GM04503 (cell line): ENCODE measurements at regions not wholly inside any gene's neighbourhood (a gene's known extent, or its start where the extent isn't known, plus 50 kb on each side); places are given as distances from the start of the nearest gene placed in this dataset.
"Not testable (repeated sequence)": the region's sequence is repeated elsewhere in the genome, so short reads cannot be mapped to it uniquely, and the experiment has no call there.

ENCODE experiments used
- DNase-seq: peaks from one replicate; pipeline ENCODE4 v3.0.0-alpha.2; 2012; ENCODE audit warnings: low read depth

- DNase-seq = no peak
Observed at GRCh38 chr13:46498650-46499049, 54.3 kb upstream of the LRCH1 start.

GRCh38 chr13:46496086-46496485 lies 56.9 kb upstream of the LRCH1 start:
- DNase-seq = no peak

- no peak for DNase-seq
Observed at GRCh38 chr13:46495651-46496050, 57.3 kb upstream of the LRCH1 start.

GRCh38 chr13:46495066-46495465 lies 57.9 kb upstream of the LRCH1 start:
- no peak for DNase-seq

GRCh38 chr13:46492946-46493345 lies 60.0 kb upstream of the LRCH1 start:
- DNase-seq = no peak

GRCh38 chr13:46491641-46492040 lies 61.3 kb upstream of the LRCH1 start:
- DNase-seq = no peak

GRCh38 chr13:46490713-46491112 lies 62.3 kb upstream of the LRCH1 start:
- DNase-seq = not testable (repeated sequence)

GRCh38 chr13:46490129-46490528 lies 62.8 kb upstream of the LRCH1 start:
- no peak for DNase-seq

GRCh38 chr13:46489586-46490023 lies 63.4 kb upstream of the LRCH1 start:
- DNase-seq = peak; percentile 80

GRCh38 chr13:46487748-46488147 lies 65.2 kb upstream of the LRCH1 start:
- no peak for DNase-seq

- DNase-seq = no peak
Observed at GRCh38 chr13:46486270-46486669, 66.7 kb upstream of the LRCH1 start.

GRCh38 chr13:46484561-46484960 lies 68.4 kb upstream of the LRCH1 start:
- DNase-seq = no peak

- no peak for DNase-seq
Observed at GRCh38 chr13:46481166-46481565, 71.8 kb upstream of the LRCH1 start.

GRCh38 chr13:46480131-46480530 lies 72.8 kb upstream of the LRCH1 start:
- no peak for DNase-seq

- DNase-seq = no peak
Observed at GRCh38 chr13:46479691-46480090, 73.3 kb upstream of the LRCH1 start.

GRCh38 chr13:46479283-46479682 lies 73.7 kb upstream of the LRCH1 start:
- no peak for DNase-seq

- DNase-seq = no peak
Observed at GRCh38 chr13:46478651-46479050, 74.3 kb upstream of the LRCH1 start.

- no peak for DNase-seq
Observed at GRCh38 chr13:46476174-46476573, 76.8 kb upstream of the LRCH1 start.

- peak; percentile 51 for DNase-seq
Observed at GRCh38 chr13:46475541-46475991, 77.4 kb upstream of the LRCH1 start.

- no peak for DNase-seq
Observed at GRCh38 chr13:46473806-46474205, 79.2 kb upstream of the LRCH1 start.

- DNase-seq = no peak
Observed at GRCh38 chr13:46472384-46472783, 80.6 kb upstream of the LRCH1 start.

- DNase-seq = not testable (repeated sequence)
Observed at GRCh38 chr13:46469699-46470098, 82.6 kb upstream of the RUBCNL start.

GRCh38 chr13:46468570-46469463 lies 81.8 kb upstream of the RUBCNL start:
- DNase-seq = peak; percentile 70

- DNase-seq = not testable (repeated sequence)
Observed at GRCh38 chr13:46467694-46468093, 80.6 kb upstream of the RUBCNL start.
